ENCODE measurements at regions not wholly inside any gene's neighbourhood (a gene's known extent, or its start where the extent isn't known, plus 50 kb on each side); places are given as distances from the start of the nearest gene placed in this dataset.

DNA sequence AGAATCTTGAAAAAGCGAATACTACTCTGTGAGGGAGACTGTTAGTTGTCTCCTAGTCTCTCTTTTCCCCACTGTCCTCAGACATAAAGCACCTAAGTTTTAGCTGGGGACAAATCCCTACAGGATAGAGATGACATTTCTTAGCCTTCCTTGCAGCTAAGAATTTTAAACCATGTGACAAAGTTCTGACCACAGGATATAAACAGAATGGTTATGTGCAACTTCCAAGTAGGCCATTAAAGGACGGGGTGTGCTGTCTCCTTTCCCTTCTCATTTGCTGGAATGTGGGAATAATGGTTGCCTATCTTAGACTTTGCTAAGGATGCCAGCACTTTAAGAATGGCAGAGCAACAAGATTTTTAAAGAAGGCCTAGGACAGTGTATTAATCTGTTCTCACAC, 74.9 kb upstream of the PRPS1L1 start:
- BruUV-seq (replicated peaks): no TSS peak
- intact Hi-C loops (cut with micrococcal nuclease; ENCODE audit: unreplicated experiment): no loop called here
- Histone ChIP-seq H3K36me3 (ENCODE audit: insufficient read depth, low read length) (no peaks in the 10 kb centered on the region), H3K4me3 (ENCODE audit: low read depth, low read length, poor library complexity, severe bottlenecking) (no peak overlapping the region), H3K4me1 (ENCODE audit: insufficient read depth, low read length, poor library complexity, severe bottlenecking) (no peaks in the 10 kb centered on the region), H3K27ac (ENCODE audit: low read depth, low read length, poor library complexity, severe bottlenecking) (no peak overlapping the region), H4K20me1 (ENCODE audit: insufficient read depth, low read length) (no peaks in the 10 kb centered on the region), H3K4me2 (ENCODE audit: low read length) (no peak overlapping the region), H3K9me3 (ENCODE audit: low read length) (no peaks in the 10 kb centered on the region), H2AFZ (ENCODE audit: low read length) (no peak overlapping the region), H3K79me2 (ENCODE audit: insufficient read depth, low read depth, low read length) (no peaks in the 10 kb centered on the region), H3K9me2 (ENCODE audit: insufficient read depth, low read length) (no peaks in the 10 kb centered on the region)
- CTCF ChIA-PET (ENCODE audit: unreplicated experiment): no interaction called here
- DNase-seq (ENCODE audit: low spot score): no peak
- TF ChIP-seq EZH2phosphoT487 (IDR thresholded peaks at IDR 0.05; ENCODE audit: borderline replicate concordance, low read depth, low read length): no peak
- TF ChIP-seq, protein P1, sequence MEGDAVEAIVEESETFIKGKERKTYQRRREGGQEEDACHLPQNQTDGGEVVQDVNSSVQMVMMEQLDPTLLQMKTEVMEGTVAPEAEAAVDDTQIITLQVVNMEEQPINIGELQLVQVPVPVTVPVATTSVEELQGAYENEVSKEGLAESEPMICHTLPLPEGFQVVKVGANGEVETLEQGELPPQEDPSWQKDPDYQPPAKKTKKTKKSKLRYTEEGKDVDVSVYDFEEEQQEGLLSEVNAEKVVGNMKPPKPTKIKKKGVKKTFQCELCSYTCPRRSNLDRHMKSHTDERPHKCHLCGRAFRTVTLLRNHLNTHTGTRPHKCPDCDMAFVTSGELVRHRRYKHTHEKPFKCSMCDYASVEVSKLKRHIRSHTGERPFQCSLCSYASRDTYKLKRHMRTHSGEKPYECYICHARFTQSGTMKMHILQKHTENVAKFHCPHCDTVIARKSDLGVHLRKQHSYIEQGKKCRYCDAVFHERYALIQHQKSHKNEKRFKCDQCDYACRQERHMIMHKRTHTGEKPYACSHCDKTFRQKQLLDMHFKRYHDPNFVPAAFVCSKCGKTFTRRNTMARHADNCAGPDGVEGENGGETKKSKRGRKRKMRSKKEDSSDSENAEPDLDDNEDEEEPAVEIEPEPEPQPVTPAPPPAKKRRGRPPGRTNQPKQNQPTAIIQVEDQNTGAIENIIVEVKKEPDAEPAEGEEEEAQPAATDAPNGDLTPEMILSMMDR (conservative IDR thresholded peaks at IDR 0.05; ENCODE audit: low read length): no peak
- POLR2A ChIA-PET: no interaction called here

DNA sequence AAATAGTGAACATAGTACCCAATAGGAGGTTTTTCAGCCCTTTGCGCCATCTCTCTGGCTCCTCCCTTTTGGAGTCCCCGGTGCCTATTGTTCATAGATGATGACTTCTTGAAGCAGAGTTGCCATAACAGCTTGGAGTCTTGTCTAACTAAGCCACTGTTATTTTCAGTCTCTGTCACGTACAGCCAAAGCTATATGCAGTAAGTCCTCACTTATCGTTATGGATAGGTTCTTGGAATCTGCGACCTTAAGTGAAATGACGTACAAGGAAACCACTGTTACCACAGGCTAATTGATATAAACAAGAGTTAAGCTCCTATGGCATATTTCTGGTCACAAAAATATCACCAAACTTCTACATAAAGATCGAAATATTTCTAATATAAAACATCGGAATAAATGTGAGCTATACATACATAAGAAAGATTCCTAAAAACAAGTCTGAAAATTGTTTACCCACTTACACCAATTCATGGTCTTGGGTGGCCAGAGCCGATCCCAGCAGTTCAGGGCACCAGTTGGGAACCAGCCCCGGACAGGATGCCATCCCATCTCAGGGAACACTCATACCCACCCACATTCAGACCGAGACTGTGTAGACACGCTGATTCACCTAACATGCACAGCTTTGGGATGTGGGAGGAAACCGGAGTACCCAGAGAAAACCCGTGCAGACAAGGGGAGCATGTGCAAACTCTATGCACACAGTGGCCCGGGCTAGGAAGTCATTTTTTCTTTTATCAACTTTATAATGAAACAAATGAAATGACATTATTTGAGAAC, 76.0 kb upstream of the PRPS1L1 start:
- DNase-seq (ENCODE audit: low spot score): no peak
- POLR2A ChIA-PET: no interaction called here
- Histone ChIP-seq H3K36me3 (ENCODE audit: insufficient read depth, low read length) (no peaks in the 10 kb centered on the region), H3K27ac (ENCODE audit: low read depth, low read length, poor library complexity, severe bottlenecking) (no peak overlapping the region), H3K79me2 (ENCODE audit: insufficient read depth, low read depth, low read length) (no peaks in the 10 kb centered on the region), H3K9me2 (ENCODE audit: insufficient read depth, low read length) (no peaks in the 10 kb centered on the region), H2AFZ (ENCODE audit: low read length) (no peak overlapping the region), H3K4me3 (ENCODE audit: low read depth, low read length, poor library complexity, severe bottlenecking) (no peak overlapping the region), H3K4me2 (ENCODE audit: low read length) (no peak overlapping the region), H3K9me3 (ENCODE audit: low read length) (no peaks in the 10 kb centered on the region), H4K20me1 (ENCODE audit: insufficient read depth, low read length) (no peaks in the 10 kb centered on the region), H3K4me1 (ENCODE audit: insufficient read depth, low read length, poor library complexity, severe bottlenecking) (no peaks in the 10 kb centered on the region)
- CTCF ChIA-PET (ENCODE audit: unreplicated experiment): no interaction called here
- intact Hi-C loops (cut with micrococcal nuclease; ENCODE audit: unreplicated experiment): no loop called here
- TF ChIP-seq, protein P1 (conservative IDR thresholded peaks at IDR 0.05; ENCODE audit: low read length): no peak
- no peak for TF ChIP-seq EZH2phosphoT487 (IDR thresholded peaks at IDR 0.05; ENCODE audit: borderline replicate concordance, low read depth, low read length)
- no TSS peak for BruUV-seq (replicated peaks)

- TF ChIP-seq, protein P1 (conservative IDR thresholded peaks at IDR 0.05; ENCODE audit: low read length): no peak
- TF ChIP-seq EZH2phosphoT487 (IDR thresholded peaks at IDR 0.05; ENCODE audit: borderline replicate concordance, low read depth, low read length): no peak
- H3K4me1 ChIP-seq (ENCODE audit: insufficient read depth, low read length, poor library complexity, severe bottlenecking): no peaks in the 10 kb centered on the region
- POLR2A ChIA-PET: interaction anchor here (0.8 to 1.0 kb wide), 3 partner anchors 19 to 88 kb away, joined by 3 to 5 read pairs (median 4); no protein-coding TSS in a partner anchor
- BruUV-seq (replicated peaks): no TSS peak
- no peak overlapping the region for H2AFZ ChIP-seq (ENCODE audit: low read length)
- CTCF ChIA-PET (ENCODE audit: unreplicated experiment): no interaction called here
- H3K4me3 ChIP-seq (ENCODE audit: low read depth, low read length, poor library complexity, severe bottlenecking): no peak overlapping the region
- intact Hi-C loops (cut with micrococcal nuclease; ENCODE audit: unreplicated experiment): no loop called here
- no peaks in the 10 kb centered on the region for H3K9me2 ChIP-seq (ENCODE audit: insufficient read depth, low read length)
- H3K27ac ChIP-seq (ENCODE audit: low read depth, low read length, poor library complexity, severe bottlenecking): no peak overlapping the region
- DNase-seq (ENCODE audit: low spot score): no peak
- H3K79me2 ChIP-seq (ENCODE audit: insufficient read depth, low read depth, low read length): no peaks in the 10 kb centered on the region
- H3K9me3 ChIP-seq (ENCODE audit: low read length): no peaks in the 10 kb centered on the region
- H3K36me3 ChIP-seq (ENCODE audit: insufficient read depth, low read length): no peaks in the 10 kb centered on the region
- no peaks in the 10 kb centered on the region for H4K20me1 ChIP-seq (ENCODE audit: insufficient read depth, low read length)
- no peak overlapping the region for H3K4me2 ChIP-seq (ENCODE audit: low read length)
Measured at GRCh38 chr7:18109762-18110161, 82.1 kb upstream of the PRPS1L1 start.
